H1 (cell line): ENCODE measurements at regions not wholly inside any gene's neighbourhood (a gene's known extent, or its start where the extent isn't known, plus 50 kb on each side); places are given as distances from the start of the nearest gene placed in this dataset.

Experiments used
- CTCF ChIA-PET: fragments of 300-600 bp; sonication (Branson Sonifier 250); formaldehyde crosslinking; loops from one replicate; lab custom pipeline; 2021; ENCODE audit not compliant: partially characterized antibody; lab: Charles Lee
- POLR2A ChIA-PET: fragments of 300-600 bp; sonication (Branson Sonifier 250); formaldehyde crosslinking; loops from one replicate; lab custom pipeline; 2021; ENCODE audit warnings: inconsistent platforms; ENCODE audit not compliant: partially characterized antibody; lab: Charles Lee
- DNase-seq, 2 experiments: peaks; one replicate each; pipeline versions ENCODE4 v3.0.0 to v3.0.0-alpha.2; 2010 to 2022; ENCODE audit warnings: low spot score in 2 of 2, low read depth in 1 of 2, mixed read lengths in 1 of 2
- FAIRE-seq: peaks from 2 replicates; lab custom pipeline; 2011; peaks lifted over from hg19 to GRCh38; lab: Jason Lieb, UNC
- H2AFZ ChIP-seq: 2 replicates; pipeline ENCODE4 v1.8.1; 2012; ENCODE audit warnings: low read length, inconsistent platforms
- H2AK5ac ChIP-seq: 2 replicates; pipeline ENCODE4 v1.6.1; 2013; ENCODE audit warnings: low read depth, low read length
- H2BK120ac ChIP-seq: replicated peaks from 2 replicates; pipeline ENCODE3; 2013; ENCODE audit warnings: low read depth, low read length, inconsistent platforms
- H2BK12ac ChIP-seq: 2 replicates; pipeline ENCODE4 v1.6.1; 2013; ENCODE audit warnings: low read depth, low read length
- H2BK15ac ChIP-seq: 2 replicates; pipeline ENCODE4 v1.6.1; 2013; ENCODE audit warnings: low read length
- H2BK20ac ChIP-seq: 2 replicates; pipeline ENCODE4 v1.6.1; 2013; ENCODE audit warnings: low read length
- H2BK5ac ChIP-seq: 2 replicates; pipeline ENCODE4 v1.6.1; 2013; ENCODE audit warnings: low read depth, low read length
- H3K14ac ChIP-seq: 2 replicates; pipeline ENCODE4 v1.6.1; 2013; ENCODE audit warnings: inconsistent platforms; ENCODE audit not compliant: insufficient read length
- H3K18ac ChIP-seq: 2 replicates; pipeline ENCODE4 v1.6.1; 2013; ENCODE audit warnings: low read length; ENCODE audit errors: extremely low read depth
- H3K23ac ChIP-seq: 2 replicates; pipeline ENCODE4 v1.6.1; 2013; ENCODE audit warnings: inconsistent platforms; ENCODE audit not compliant: insufficient read length
- H3K23me2 ChIP-seq: 2 replicates; pipeline ENCODE4 v1.6.1; 2013; ENCODE audit warnings: low read depth, low read length
- H3K27ac ChIP-seq: 2 replicates; pipeline ENCODE4 v1.6.1; 2011; ENCODE audit warnings: low read depth, low read length, inconsistent platforms
- H3K27me3 ChIP-seq, 4 experiments: replicated peaks in 1 of 4; 1 replicate in 1 of 4; 2 replicates in 3 of 4; pipeline versions ENCODE4 v1.6.1 to v1.8.1; 2011 to 2013; ENCODE audit warnings: low read length in 3 of 4, mild to moderate bottlenecking in 3 of 4, inconsistent platforms in 2 of 4, mixed read lengths in 2 of 4, moderate library complexity in 1 of 4; ENCODE audit not compliant: control insufficient read depth in 3 of 4, insufficient read depth in 3 of 4; ENCODE audit errors: extremely low read depth in 1 of 4
- H3K36me3 ChIP-seq, 4 experiments: 2 replicates each; pipeline versions ENCODE4 v1.6.1 to v1.8.1; 2011 to 2013; ENCODE audit warnings: mild to moderate bottlenecking in 4 of 4, low read length in 3 of 4, moderate library complexity in 2 of 4, control low read depth in 1 of 4, inconsistent platforms in 1 of 4; ENCODE audit not compliant: insufficient read depth in 4 of 4, control insufficient read depth in 2 of 4
- H3K4ac ChIP-seq: replicated peaks from 2 replicates; pipeline ENCODE3; 2013; ENCODE audit warnings: low read length, low read depth, mixed read lengths, inconsistent platforms; ENCODE audit not compliant: insufficient read length
- H3K4me1 ChIP-seq, 4 experiments: replicated peaks in 1 of 4; 1 replicate in 1 of 4; 2 replicates in 3 of 4; pipeline versions ENCODE4 v1.6.1 to v1.8.1; 2011 to 2013; ENCODE audit warnings: low read length in 3 of 4, inconsistent platforms in 2 of 4, mixed read lengths in 1 of 4; ENCODE audit not compliant: insufficient read depth in 4 of 4, control insufficient read depth in 3 of 4
- H3K4me2 ChIP-seq, 2 experiments: 2 replicates each; pipeline versions ENCODE4 v1.6.1 to v1.8.1; 2011 to 2013; ENCODE audit warnings: low read depth in 2 of 2, low read length in 2 of 2, control low read depth in 1 of 2, inconsistent platforms in 1 of 2, mild to moderate bottlenecking in 1 of 2; ENCODE audit not compliant: insufficient read depth in 1 of 2
- H3K4me3 ChIP-seq, 4 experiments: fragments of 200-600, 300-600 bp in 1 of 4; sonication (generic), shearing (Covaris generic), sonication (Bioruptor Twin) in 1 of 4; 2 replicates each; pipeline versions ENCODE4 v1.5.1 to v1.8.1; 2011 to 2016; ENCODE audit warnings: low read length in 4 of 4, low read depth in 3 of 4, control low read depth in 2 of 4, inconsistent platforms in 2 of 4, mild to moderate bottlenecking in 2 of 4, mixed read lengths in 1 of 4, moderate library complexity in 1 of 4; ENCODE audit not compliant: insufficient read depth in 2 of 4; ENCODE audit errors: extremely low read depth in 1 of 4
- H3K56ac ChIP-seq: replicated peaks from 2 replicates; pipeline ENCODE3; 2013; ENCODE audit warnings: low read depth, mild to moderate bottlenecking, mixed read lengths, low read length, inconsistent platforms; ENCODE audit not compliant: insufficient read length
- H3K79me1 ChIP-seq: 2 replicates; pipeline ENCODE4 v1.6.1; 2013; ENCODE audit warnings: low read depth, low read length, control low read depth
- H3K79me2 ChIP-seq, 2 experiments: 2 replicates each; pipeline versions ENCODE4 v1.6.1 to v1.8.1; 2012 to 2013; ENCODE audit warnings: low read length in 2 of 2, mild to moderate bottlenecking in 2 of 2, inconsistent platforms in 1 of 2; ENCODE audit not compliant: insufficient read depth in 2 of 2, control insufficient read depth in 1 of 2
- H3K9ac ChIP-seq, 4 experiments: replicated peaks in 1 of 4; 1 replicate in 1 of 4; 2 replicates in 3 of 4; pipeline versions ENCODE4 v1.6.1 to v1.8.1; 2011 to 2013; ENCODE audit warnings: low read depth in 3 of 4, low read length in 3 of 4, control low read depth in 2 of 4, mild to moderate bottlenecking in 2 of 4, moderate library complexity in 2 of 4, inconsistent platforms in 1 of 4; ENCODE audit errors: extremely low read depth in 1 of 4
- H3K9me3 ChIP-seq, 2 experiments: 2 replicates each; pipeline versions ENCODE4 v1.6.1 to v1.8.1; 2012 to 2013; ENCODE audit warnings: mild to moderate bottlenecking in 2 of 2, moderate library complexity in 2 of 2, control low read depth in 1 of 2, inconsistent platforms in 1 of 2, low read depth in 1 of 2, low read length in 1 of 2, mixed read lengths in 1 of 2; ENCODE audit not compliant: insufficient read depth in 2 of 2
- H4K20me1 ChIP-seq, 2 experiments: replicated peaks in 1 of 2; 2 replicates each; pipeline versions ENCODE3 to v1.8.1; 2011 to 2013; ENCODE audit warnings: inconsistent platforms in 2 of 2, low read length in 2 of 2, mild to moderate bottlenecking in 1 of 2; ENCODE audit not compliant: insufficient read depth in 2 of 2, control insufficient read depth in 1 of 2
- H4K5ac ChIP-seq: 2 replicates; pipeline ENCODE4 v1.6.1; 2013; ENCODE audit warnings: low read length, low read depth, mixed read lengths, inconsistent platforms; ENCODE audit not compliant: insufficient read length
- H4K8ac ChIP-seq: 2 replicates; pipeline ENCODE4 v1.8.0; 2013; ENCODE audit warnings: mild to moderate bottlenecking, moderate library complexity, low read length, inconsistent platforms; ENCODE audit not compliant: insufficient read depth; ENCODE audit errors: extremely low read depth
- H4K91ac ChIP-seq: replicated peaks from 2 replicates; pipeline ENCODE3; 2013; ENCODE audit warnings: low read length, mixed read lengths, inconsistent platforms; ENCODE audit not compliant: insufficient read length
- BRCA1 ChIP-seq: IDR thresholded peaks from 2 replicates; pipeline ENCODE4 v1.6.1; 2012; ENCODE audit warnings: low read depth, low read length, improper control_type of control experiment
- CREB1 ChIP-seq: IDR thresholded peaks from 2 replicates; pipeline ENCODE4 v1.6.1; 2012; ENCODE audit warnings: inconsistent platforms
- EP300 ChIP-seq, 2 experiments: IDR thresholded peaks; 1 replicate in 1 of 2; 2 replicates in 1 of 2; pipeline ENCODE4 v1.6.1; 2011 to 2012; ENCODE audit warnings: low read depth in 2 of 2, low read length in 2 of 2, mild to moderate bottlenecking in 2 of 2, borderline replicate concordance in 1 of 2, inconsistent platforms in 1 of 2, moderate library complexity in 1 of 2
- HDAC2 ChIP-seq, 2 experiments: fragments of 300-600 bp in 1 of 2; sonication (generic) in 1 of 2; IDR thresholded peaks; 2 replicates each; pipeline ENCODE4 v1.6.1; 2011 to 2012; ENCODE audit warnings: low read depth in 2 of 2, low read length in 2 of 2, mild to moderate bottlenecking in 2 of 2, moderate library complexity in 2 of 2, borderline replicate concordance in 1 of 2, inconsistent platforms in 1 of 2
- RAD21 ChIP-seq, 2 experiments: IDR thresholded peaks in 1 of 2; conservative IDR thresholded peaks in 1 of 2; 2 replicates each; pipeline ENCODE4 v1.6.1; 2011; ENCODE audit warnings: low read depth in 2 of 2, low read length in 2 of 2, improper control_type of control experiment in 1 of 2, inconsistent platforms in 1 of 2, mild to moderate bottlenecking in 1 of 2, moderate library complexity in 1 of 2
- RBBP5 ChIP-seq: IDR thresholded peaks from 2 replicates; pipeline ENCODE4 v1.7.1; 2012; ENCODE audit warnings: low read depth, mild to moderate bottlenecking, inconsistent platforms, low read length, moderate library complexity, borderline replicate concordance
- SIN3A ChIP-seq, 2 experiments: IDR thresholded peaks in 1 of 2; conservative IDR thresholded peaks in 1 of 2; 2 replicates each; pipeline ENCODE4 v1.6.1; 2011 to 2012; ENCODE audit warnings: low read length in 2 of 2, improper control_type of control experiment in 1 of 2, low read depth in 1 of 2, mild to moderate bottlenecking in 1 of 2
- SP4 ChIP-seq: IDR thresholded peaks from 2 replicates; pipeline ENCODE4 v1.6.1; 2012; ENCODE audit warnings: low read length, inconsistent platforms
- ZNF274 ChIP-seq: IDR thresholded peaks from 2 replicates; pipeline ENCODE4 v1.7.0; 2012; ENCODE audit warnings: low read length, borderline replicate concordance; ENCODE audit errors: extremely low read depth
- TF ChIP-seq, protein P1 (sequence below): IDR thresholded peaks from 2 replicates; pipeline ENCODE4 v1.6.1; 2012; ENCODE audit warnings: low read length, inconsistent platforms

DNA sequence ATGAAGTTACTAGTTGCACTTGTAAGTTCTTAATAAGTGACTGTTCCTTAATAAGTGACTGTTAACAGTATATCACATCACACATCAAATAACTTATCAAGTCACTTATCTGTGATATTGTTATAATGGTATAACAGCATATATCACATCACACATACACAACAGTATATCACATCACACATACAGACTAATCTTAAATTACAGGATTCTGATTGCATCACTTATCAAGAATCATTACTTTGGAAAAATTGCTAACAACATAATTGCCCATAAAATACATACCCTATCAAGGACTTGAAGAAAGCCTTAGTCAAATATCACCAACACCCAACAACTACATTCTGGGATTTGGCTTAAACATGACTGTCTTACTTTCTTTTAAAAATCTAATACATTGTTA lies 813.5 kb downstream of the LTN1 start:
- no peaks in the 10 kb centered on the region for H3K27me3 ChIP-seq
- no peaks in the 10 kb centered on the region for H4K20me1 ChIP-seq
- H3K79me1 ChIP-seq, result no peaks in the 10 kb centered on the region
- no peak overlapping the region for H3K9ac ChIP-seq
- H3K23ac ChIP-seq, result no peak overlapping the region
- FAIRE-seq (no peak), DNase-seq (no peak)
- ChIA-PET CTCF (no interaction called here), POLR2A (no interaction called here)
- H4K8ac ChIP-seq, result no peak overlapping the region
- H3K4ac ChIP-seq, result no peak overlapping the region
- H4K91ac ChIP-seq, result no peak overlapping the region
- H3K4me2 ChIP-seq, result no peak overlapping the region
- no peak overlapping the region for H2BK20ac ChIP-seq
- H3K27ac ChIP-seq, result no peak overlapping the region
- H2AFZ ChIP-seq, result no peak overlapping the region
- no peak overlapping the region for H3K56ac ChIP-seq
- H3K36me3 ChIP-seq, result no peaks in the 10 kb centered on the region
- H3K18ac ChIP-seq, result no peak overlapping the region
- TF ChIP-seq HDAC2 (IDR thresholded peaks at IDR 0.05; ENCODE audit: borderline replicate concordance in 1 of 2, low read depth in 2 of 2, low read length in 2 of 2) (no peak), EP300 (IDR thresholded peaks at IDR 0.05; ENCODE audit: borderline replicate concordance in 1 of 2, low read depth in 2 of 2, low read length in 2 of 2) (no peak), RBBP5 (no peak), SP4 (no peak), ZNF274 (no peak), CREB1 (no peak), RAD21 (IDR thresholded peaks at IDR 0.05 in 1 of 2, conservative IDR thresholded peaks at IDR 0.05 in 1 of 2; ENCODE audit: low read depth in 2 of 2, low read length in 2 of 2) (no peak), BRCA1 (no peak), SIN3A (conservative IDR thresholded peaks at IDR 0.05 in 1 of 2, IDR thresholded peaks at IDR 0.05 in 1 of 2; ENCODE audit: low read depth in 1 of 2, low read length in 2 of 2) (no peak)
- TF ChIP-seq, protein P1, sequence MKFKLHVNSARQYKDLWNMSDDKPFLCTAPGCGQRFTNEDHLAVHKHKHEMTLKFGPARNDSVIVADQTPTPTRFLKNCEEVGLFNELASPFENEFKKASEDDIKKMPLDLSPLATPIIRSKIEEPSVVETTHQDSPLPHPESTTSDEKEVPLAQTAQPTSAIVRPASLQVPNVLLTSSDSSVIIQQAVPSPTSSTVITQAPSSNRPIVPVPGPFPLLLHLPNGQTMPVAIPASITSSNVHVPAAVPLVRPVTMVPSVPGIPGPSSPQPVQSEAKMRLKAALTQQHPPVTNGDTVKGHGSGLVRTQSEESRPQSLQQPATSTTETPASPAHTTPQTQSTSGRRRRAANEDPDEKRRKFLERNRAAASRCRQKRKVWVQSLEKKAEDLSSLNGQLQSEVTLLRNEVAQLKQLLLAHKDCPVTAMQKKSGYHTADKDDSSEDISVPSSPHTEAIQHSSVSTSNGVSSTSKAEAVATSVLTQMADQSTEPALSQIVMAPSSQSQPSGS, result no peak
- no peak overlapping the region for H2AK5ac ChIP-seq
- H3K9me3 ChIP-seq, result peaks cover 9 to 15% of the 10 kb centered on the region in 2 experiments
- no peak overlapping the region for H2BK12ac ChIP-seq
- no peaks in the 10 kb centered on the region for H3K23me2 ChIP-seq
- H4K5ac ChIP-seq, result no peak overlapping the region
- no peaks in the 10 kb centered on the region for H3K79me2 ChIP-seq
- no peak overlapping the region for H2BK5ac ChIP-seq
- H3K4me3 ChIP-seq, result no peak overlapping the region
- no peaks in the 10 kb centered on the region for H3K4me1 ChIP-seq
- no peak overlapping the region for H3K14ac ChIP-seq
- H2BK120ac ChIP-seq, result no peak overlapping the region
- H2BK15ac ChIP-seq, result no peak overlapping the region
